GM23248 (cell line): ENCODE measurements at regions not wholly inside any gene's neighbourhood (a gene's known extent, or its start where the extent isn't known, plus 50 kb on each side); places are given as distances from the start of the nearest gene placed in this dataset.
"Not testable (repeated sequence)": the region's sequence is repeated elsewhere in the genome, so short reads cannot be mapped to it uniquely, and the experiment has no call there.

ENCODE experiments used
- EZH2 ChIP-seq: fragments of 200-600 bp; sonication (generic); IDR thresholded peaks from 2 replicates; pipeline ENCODE4 v1.6.1; 2018; ENCODE audit warnings: antibody characterized with exemption, mild to moderate bottlenecking; ENCODE audit not compliant: insufficient read depth, poor library complexity, severe bottlenecking
- EZH2phosphoT487 ChIP-seq: fragments of 200-600 bp; sonication (generic); IDR thresholded peaks from 2 replicates; pipeline ENCODE4 v1.6.1; 2018; ENCODE audit warnings: antibody characterized with exemption, moderate library complexity, mild to moderate bottlenecking, low read depth; ENCODE audit not compliant: insufficient read depth

DNA sequence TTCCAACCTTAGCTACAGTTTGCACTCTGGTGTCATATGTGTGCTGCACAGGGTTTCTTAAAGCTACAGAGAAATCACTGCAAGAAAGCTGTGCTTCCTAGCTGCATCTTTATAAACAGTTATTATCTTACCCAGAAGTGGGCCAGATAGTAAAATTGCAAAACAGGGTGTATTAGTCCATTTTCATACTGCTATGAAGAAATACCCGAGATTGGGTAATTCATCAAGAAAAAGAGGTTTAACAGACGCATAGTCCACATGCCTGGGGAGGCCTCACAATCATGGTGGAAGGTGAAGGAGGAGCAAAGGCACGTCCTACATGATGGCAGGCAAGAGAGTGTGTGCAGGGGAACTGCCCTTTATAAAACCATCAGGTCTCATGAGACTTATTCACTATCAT lies 92.6 kb upstream of the AGA start:
- TF ChIP-seq EZH2phosphoT487, EZH2: not testable (repeated sequence)
